GM19468 (cell line): ENCODE measurements at regions not wholly inside any gene's neighbourhood (a gene's known extent, or its start where the extent isn't known, plus 50 kb on each side); places are given as distances from the start of the nearest gene placed in this dataset.

Source experiments
- ATAC-seq: cut with Tn5 transposase; IDR thresholded peaks from one replicate; pipeline ENCODE4 v1.9.1; 2021; ENCODE audit warnings: mild to moderate bottlenecking, moderate library complexity, moderate number of reproducible peaks; ENCODE audit not compliant: unreplicated experiment; ENCODE audit errors: extremely low read depth

DNA sequence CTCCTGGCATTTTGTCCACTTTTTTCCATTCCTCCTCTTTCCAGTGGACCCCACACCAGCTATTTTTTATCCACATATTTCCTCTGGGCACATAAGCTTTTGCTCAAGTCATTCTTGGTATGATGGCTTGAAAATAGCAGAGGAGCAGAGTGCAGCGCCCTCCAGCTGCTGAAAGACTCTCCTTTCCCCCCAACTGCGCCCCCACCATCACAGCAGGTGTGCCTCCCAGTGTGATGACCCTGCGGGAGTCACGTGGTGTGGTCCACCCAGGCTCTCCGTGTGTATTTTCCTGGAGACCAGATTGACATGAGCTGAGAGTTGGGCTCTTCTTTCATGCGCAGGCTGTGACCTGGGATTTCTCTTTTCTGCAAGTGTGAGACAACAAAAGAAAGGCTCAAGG is 1241.6 kb downstream of the TBC1D22A start:
- no peak for ATAC-seq

DNA sequence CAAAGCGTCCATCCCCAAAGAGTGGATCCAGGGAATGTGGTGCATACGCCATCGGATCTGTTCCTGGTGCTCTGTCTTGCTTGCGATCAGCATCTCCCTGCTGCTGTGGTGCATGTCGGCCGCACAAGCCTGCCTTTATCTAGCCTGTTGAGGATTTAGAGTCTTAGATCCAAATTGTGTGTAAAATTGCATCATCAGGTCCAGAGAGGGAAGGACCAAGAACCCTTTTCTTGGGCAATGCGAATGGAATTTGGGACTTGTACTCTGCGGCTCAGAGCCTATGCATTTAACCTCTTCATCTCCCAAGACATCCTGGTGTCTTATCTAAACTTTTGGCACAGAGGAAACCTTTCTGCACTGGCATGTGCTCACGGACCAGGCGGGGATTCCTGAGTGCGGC is 1238.7 kb downstream of the TBC1D22A start:
- no peak for ATAC-seq

DNA sequence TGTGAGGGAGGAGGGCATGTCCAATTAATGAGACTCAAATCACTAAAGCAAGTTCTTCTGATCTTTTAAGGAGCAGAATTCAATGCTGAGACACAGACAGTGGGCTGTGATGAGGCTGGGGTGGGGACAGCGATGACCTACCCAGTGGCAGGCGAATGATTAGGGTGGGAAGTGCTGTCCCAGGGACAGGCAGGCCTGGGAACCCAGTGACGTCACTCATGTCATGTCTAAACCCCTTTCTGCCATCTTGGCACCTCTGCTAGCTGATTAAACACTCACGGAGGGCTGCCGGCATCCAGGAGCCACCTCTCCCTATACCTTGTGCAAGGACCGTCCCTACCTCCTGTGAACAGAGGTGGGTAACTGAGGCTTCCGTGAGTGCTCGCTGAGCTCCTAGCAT is 1235.2 kb downstream of the TBC1D22A start:
- ATAC-seq, result no peak

DNA sequence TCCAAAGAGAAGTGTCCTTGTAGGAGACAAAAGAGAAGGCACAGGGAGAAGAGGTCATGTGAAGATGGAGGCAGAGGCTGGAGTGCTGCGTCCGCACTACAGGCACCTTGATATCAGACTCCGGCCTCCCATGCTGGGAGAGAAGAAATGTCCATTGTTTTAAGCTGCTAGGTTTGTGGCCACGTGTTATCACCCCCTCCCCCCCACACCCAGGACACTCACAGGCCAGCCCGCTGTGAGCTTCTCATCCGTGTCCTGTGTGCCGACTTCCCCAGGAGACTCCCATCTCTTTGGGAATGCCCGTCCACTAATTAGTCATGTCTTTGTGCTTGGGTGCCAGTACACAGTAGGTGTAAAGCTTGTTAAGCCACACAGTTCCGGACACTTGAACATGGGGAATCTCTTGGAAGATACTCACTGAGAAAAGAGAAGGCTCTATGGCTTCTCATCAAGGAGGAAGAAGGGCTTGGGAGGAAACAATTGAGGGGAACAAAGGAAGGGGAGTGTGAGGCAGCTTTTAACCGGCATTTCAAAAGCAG is 1234.7 kb downstream of the TBC1D22A start:
- ATAC-seq, result no peak

- no peak for ATAC-seq
Measured at GRCh38 chr22:47996446-47996857, 1234.0 kb downstream of the TBC1D22A start.

- ATAC-seq, result no peak
Measured at GRCh38 chr22:47995718-47996117, 1233.3 kb downstream of the TBC1D22A start.

DNA sequence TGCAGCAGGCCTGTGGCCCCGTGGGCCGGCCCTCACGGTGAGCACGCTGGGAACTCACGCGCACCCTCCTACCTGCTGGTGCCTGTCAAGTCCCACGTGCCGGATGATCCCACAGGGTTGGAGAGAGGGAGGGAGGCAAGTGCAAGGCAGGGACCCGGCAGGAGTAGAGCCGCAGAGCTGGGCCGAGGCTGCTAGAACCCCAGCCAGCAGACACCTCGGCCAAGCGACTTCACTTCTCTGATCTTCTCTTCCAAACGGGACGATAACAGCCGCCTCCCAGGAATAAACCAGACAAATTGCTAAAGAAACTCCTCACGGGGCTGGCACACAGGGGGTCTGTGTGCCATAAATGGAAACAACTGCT is 1232.8 kb downstream of the TBC1D22A start:
- ATAC-seq, result no peak

- no peak for ATAC-seq
Measured at GRCh38 chr22:47994601-47995263, 1232.3 kb downstream of the TBC1D22A start.

DNA sequence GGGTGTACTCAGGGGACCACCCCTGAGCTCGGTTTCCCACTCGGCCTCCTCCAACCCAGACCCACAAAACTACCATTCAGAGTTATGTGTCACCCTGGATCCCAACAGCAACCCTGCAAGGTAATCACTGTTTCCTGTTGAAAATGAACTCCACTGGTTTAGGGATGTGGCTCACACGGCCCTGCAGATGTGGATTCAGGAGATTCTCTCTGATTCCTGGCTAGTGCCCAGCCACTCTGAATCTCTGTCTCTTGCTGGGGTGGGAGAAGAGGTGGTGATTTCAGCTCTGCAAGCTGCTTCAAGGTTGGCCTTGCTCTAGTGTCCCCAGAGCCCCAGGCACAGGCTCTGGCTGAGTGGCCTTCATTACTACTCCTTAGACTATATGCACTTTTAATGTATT is 1231.6 kb downstream of the TBC1D22A start:
- ATAC-seq, result no peak

DNA sequence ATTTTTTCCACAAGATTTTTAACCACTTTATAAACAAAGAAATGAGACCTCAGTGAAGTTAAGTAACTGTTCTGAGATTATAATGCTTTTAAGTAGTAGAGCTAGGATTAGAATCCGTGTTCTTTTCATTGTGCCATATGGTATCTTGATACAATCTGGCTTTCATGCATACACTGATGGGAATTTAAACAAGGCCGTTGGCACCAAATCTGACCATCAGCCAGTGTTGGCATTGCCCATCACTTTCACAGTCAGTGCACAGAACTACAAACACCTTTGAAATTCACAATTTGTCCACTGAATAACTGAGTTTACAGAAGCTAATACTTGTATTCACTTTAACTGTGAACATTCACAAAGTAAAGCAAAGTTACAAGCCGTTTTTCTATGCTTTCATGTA is 1228.0 kb downstream of the TBC1D22A start:
- no peak for ATAC-seq

- ATAC-seq, result no peak
Measured at GRCh38 chr22:47987885-47988515, 1225.5 kb downstream of the TBC1D22A start.

GRCh38 chr22:47976219-47976618 is 1213.8 kb downstream of the TBC1D22A start:
- no peak for ATAC-seq

- ATAC-seq, result no peak
Measured at GRCh38 chr22:47967831-47968230, 1205.4 kb downstream of the TBC1D22A start.

- no peak for ATAC-seq
Measured at GRCh38 chr22:47966316-47966715, 1203.9 kb downstream of the TBC1D22A start.

DNA sequence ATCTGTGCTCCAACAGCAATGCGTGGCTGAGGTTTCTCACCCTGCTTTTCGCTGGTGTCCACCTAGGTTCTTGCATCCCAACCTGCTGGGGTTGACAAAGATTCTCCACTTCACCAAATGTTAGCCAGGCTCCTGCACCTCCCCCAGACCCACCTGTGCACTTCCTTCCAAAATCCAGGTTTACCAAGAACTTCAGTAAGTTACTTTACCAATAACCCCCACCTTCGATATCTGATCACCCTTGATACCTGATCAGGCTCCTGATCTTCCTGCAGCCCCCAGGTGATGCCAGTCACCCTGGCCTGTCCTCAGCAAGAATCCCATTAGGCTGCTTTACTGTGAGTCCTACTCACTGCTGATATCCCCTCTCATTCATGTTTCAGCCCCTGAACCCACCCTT is 1203.4 kb downstream of the TBC1D22A start:
- no peak for ATAC-seq

GRCh38 chr22:47965066-47965465 is 1202.6 kb downstream of the TBC1D22A start:
- ATAC-seq, result no peak

- no peak for ATAC-seq
Measured at GRCh38 chr22:47963660-47964059, 1201.2 kb downstream of the TBC1D22A start.

DNA sequence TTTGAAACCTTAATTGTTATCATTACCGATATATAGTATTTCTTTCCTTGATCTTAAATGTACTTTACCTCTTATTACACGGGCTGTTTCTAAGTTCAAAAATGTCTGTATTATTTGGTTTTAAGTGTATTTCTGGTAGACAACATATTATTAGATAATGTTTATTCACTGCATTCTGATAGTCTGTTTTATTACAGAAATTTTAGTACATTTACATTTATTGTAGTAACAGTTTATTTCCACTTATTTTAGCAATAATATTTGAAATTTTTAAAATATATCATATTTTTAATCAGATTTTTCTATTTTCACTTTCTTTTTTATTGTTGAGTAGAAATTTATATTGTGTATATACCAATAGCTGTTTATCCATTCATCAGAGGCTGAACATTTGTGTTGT is 1195.2 kb downstream of the TBC1D22A start:
- no peak for ATAC-seq

DNA sequence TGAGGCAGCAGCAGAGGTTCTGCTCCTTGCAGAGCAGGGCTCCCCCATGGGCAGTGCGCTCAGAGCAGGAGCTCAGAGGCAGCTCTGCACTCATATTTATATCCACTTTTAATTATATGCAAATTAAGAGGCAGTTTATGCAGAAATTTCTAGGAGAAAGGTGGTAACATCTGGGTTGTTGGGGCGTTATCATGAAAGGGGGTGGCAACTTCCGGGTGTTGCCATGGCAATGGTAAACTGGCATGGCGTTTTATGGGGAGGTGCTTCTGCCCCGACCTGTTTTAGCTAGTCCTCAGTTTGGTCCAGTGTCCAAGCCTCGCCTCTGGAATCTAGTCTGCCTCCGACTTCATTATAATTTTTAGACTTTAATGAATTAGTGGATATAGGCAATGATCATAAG is 1191.7 kb downstream of the TBC1D22A start:
- no peak for ATAC-seq

DNA sequence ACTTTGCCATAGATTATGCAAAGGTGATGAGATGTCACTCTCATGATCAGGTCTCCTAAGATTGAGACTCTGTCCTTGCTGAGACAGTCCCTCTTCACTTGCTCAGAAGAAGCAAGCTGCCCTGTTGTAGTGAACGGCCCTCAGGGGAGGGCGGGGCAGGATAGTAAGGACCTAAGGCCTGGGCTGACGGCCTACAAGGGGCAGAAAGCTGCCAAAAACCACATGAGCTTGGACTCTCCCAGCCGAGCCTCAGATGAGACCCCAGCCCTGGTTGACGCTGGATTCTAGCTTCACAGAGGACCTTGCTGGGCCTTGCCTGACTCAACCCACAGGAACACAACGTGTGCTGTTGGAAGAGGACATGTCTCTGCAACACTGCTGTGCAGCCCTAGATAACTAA is 1182.5 kb downstream of the TBC1D22A start:
- no peak for ATAC-seq

- ATAC-seq, result no peak
Measured at GRCh38 chr22:47943729-47944700, 1181.6 kb downstream of the TBC1D22A start.
